CD4-positive, alpha-beta T cell (primary cell): ENCODE measurements at regions not wholly inside any gene's neighbourhood (a gene's known extent, or its start where the extent isn't known, plus 50 kb on each side); places are given as distances from the start of the nearest gene placed in this dataset.

ENCODE experiments used
- ATAC-seq: fragments of 200-7000 bp; cut with Tn5 transposase; one replicate; pipeline ENCODE4 v1.10.0; 2022; ENCODE audit warnings: mild to moderate bottlenecking; ENCODE audit not compliant: poor library complexity
- CTCF ChIA-PET: fragments of 350-600 bp; sonication (Branson Sonifier 250); formaldehyde crosslinking; loops from one replicate; lab custom pipeline; 2021; ENCODE audit warnings: antibody characterized with exemption, inconsistent platforms; lab: Charles Lee
- POLR2A ChIA-PET: fragments of 350-600 bp; sonication (Branson Sonifier 250); formaldehyde crosslinking; loops from one replicate; lab custom pipeline; 2021; ENCODE audit warnings: antibody characterized with exemption, inconsistent platforms; lab: Charles Lee
- DNase-seq, 14 experiments: peaks; one replicate each; pipeline ENCODE4 v3.0.0-alpha.2; 2013 to 2020; ENCODE audit warnings: mixed read lengths in 2 of 14
- H3K27ac ChIP-seq, 2 donors: one replicate each; pipeline versions ENCODE4 v1.5.1 to v1.7.0; 2013; ENCODE audit warnings: low read length in 2 of 2, low read depth in 1 of 2, mild to moderate bottlenecking in 1 of 2
- H3K27me3 ChIP-seq, 2 experiments: 1 replicate in 1 of 2; 2 replicates in 1 of 2; pipeline versions ENCODE4 v1.6.1 to v1.7.0; 2013; ENCODE audit warnings: low read length in 2 of 2, control low read depth in 1 of 2, mild to moderate bottlenecking in 1 of 2, moderate library complexity in 1 of 2; ENCODE audit not compliant: insufficient read depth in 2 of 2, control insufficient read depth in 1 of 2
- H3K36me3 ChIP-seq: one replicate; pipeline ENCODE4 v1.6.1; 2013; ENCODE audit warnings: low read length, control low read depth; ENCODE audit not compliant: insufficient read depth
- H3K4me1 ChIP-seq: one replicate; pipeline ENCODE4 v1.6.1; 2013; ENCODE audit warnings: low read length, control low read depth; ENCODE audit not compliant: insufficient read depth
- H3K4me3 ChIP-seq: one replicate; pipeline ENCODE4 v1.5.1; 2013; ENCODE audit warnings: mild to moderate bottlenecking, low read length, moderate library complexity
- H3K9me3 ChIP-seq, 2 experiments: 1 replicate in 1 of 2; 2 replicates in 1 of 2; pipeline versions ENCODE4 v1.6.1 to v1.7.0; 2013; ENCODE audit warnings: low read length in 2 of 2, mild to moderate bottlenecking in 2 of 2, control low read depth in 1 of 2, moderate library complexity in 1 of 2; ENCODE audit not compliant: control insufficient read depth in 1 of 2, insufficient read depth in 1 of 2
- H3K27ac Mint-ChIP-seq: one replicate; pipeline ENCODE4 v1.8.0; 2020; ENCODE audit warnings: mixed read lengths
- H3K27me3 Mint-ChIP-seq: one replicate; pipeline ENCODE4 v1.8.0; 2021; ENCODE audit warnings: mixed read lengths
- H3K36me3 Mint-ChIP-seq: one replicate; pipeline ENCODE4 v1.8.0; 2021; ENCODE audit warnings: low read depth, mixed read lengths
- H3K4me1 Mint-ChIP-seq: one replicate; pipeline ENCODE4 v1.8.0; 2021; ENCODE audit warnings: low read depth, mixed read lengths
- H3K4me3 Mint-ChIP-seq: one replicate; pipeline ENCODE4 v1.8.0; 2020; ENCODE audit warnings: mild to moderate bottlenecking, mixed read lengths
- H3K9me3 Mint-ChIP-seq: one replicate; pipeline ENCODE4 v1.8.0; 2020; ENCODE audit warnings: mixed read lengths
- intact Hi-C, 2 experiments: fragments of 100-400 bp; cut with DNase I in 1 of 2; cut with micrococcal nuclease in 1 of 2; formaldehyde crosslinking; loops; one replicate each; pipeline versions ENCODE4 v1.15.1 to v1.9.0; 2023 to 2025; cut with DNase I, micrococcal nuclease
- TF ChIP-seq, protein P1 (sequence below): fragments of 200-600 bp; IDR thresholded peaks from one replicate; pipeline ENCODE4 v1.8.0; 2022; ENCODE audit warnings: antibody characterized with exemption, mild to moderate bottlenecking

DNA sequence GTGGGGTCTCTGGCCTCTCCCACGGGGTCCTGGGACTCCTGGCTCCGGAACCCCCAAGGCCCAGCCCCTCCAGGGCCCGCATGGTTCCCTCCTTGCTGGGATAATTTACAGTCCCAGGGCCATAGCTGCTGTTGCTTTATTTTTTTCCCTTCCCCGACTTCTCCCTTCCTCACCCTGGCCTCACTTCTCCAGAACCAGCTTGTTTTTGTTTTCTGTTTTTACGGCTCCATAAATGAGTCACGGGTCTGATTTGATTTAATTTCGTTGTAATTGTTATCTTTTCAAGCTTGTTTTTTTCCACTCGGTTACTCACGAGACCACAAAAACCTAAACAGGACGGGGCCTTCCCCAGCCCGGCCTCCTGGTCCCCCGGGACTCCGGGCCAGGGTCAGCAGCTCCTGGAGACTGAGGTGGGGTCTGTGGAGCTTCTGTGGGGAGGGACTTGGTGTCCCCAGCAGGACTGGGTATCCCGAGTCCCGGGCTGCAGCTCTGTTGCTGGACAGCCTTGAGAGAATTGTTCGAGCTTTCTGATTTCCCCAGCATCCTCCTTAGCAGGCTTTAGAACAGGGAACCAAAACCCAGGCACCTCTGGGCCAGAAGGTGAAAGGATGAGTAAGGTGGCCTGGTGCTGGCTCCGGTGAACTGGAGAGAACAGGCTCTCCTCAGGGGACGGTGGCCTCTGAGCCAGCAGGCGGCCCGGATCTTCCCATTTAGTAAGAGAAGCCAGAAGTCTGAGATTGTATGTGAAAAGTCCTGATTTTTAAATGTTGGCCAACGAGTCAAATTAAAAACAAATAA lies 94.9 kb downstream of the CEBPB start:
- TF ChIP-seq, protein P1, sequence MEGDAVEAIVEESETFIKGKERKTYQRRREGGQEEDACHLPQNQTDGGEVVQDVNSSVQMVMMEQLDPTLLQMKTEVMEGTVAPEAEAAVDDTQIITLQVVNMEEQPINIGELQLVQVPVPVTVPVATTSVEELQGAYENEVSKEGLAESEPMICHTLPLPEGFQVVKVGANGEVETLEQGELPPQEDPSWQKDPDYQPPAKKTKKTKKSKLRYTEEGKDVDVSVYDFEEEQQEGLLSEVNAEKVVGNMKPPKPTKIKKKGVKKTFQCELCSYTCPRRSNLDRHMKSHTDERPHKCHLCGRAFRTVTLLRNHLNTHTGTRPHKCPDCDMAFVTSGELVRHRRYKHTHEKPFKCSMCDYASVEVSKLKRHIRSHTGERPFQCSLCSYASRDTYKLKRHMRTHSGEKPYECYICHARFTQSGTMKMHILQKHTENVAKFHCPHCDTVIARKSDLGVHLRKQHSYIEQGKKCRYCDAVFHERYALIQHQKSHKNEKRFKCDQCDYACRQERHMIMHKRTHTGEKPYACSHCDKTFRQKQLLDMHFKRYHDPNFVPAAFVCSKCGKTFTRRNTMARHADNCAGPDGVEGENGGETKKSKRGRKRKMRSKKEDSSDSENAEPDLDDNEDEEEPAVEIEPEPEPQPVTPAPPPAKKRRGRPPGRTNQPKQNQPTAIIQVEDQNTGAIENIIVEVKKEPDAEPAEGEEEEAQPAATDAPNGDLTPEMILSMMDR: no peak
- H3K9me3 Mint-ChIP-seq: no peaks in the 10 kb centered on the region
- ATAC-seq (no peak), DNase-seq (no peak)
- no peak overlapping the region for H3K4me3 Mint-ChIP-seq
- no peaks in the 10 kb centered on the region for H3K27me3 ChIP-seq
- peaks cover 25% of the 10 kb centered on the region for H3K4me1 ChIP-seq
- no peak overlapping the region for H3K4me3 ChIP-seq
- intact Hi-C loops: no loop called here
- no peak overlapping the region for H3K27ac ChIP-seq
- H3K36me3 ChIP-seq: no peaks in the 10 kb centered on the region
- H3K27me3 Mint-ChIP-seq: peaks cover under 1% of the 10 kb centered on the region
- ChIA-PET POLR2A (no interaction called here), CTCF (no interaction called here)
- no peak overlapping the region for H3K27ac Mint-ChIP-seq
- no peaks in the 10 kb centered on the region for H3K9me3 ChIP-seq
- H3K36me3 Mint-ChIP-seq: no peaks in the 10 kb centered on the region
- H3K4me1 Mint-ChIP-seq: no peaks in the 10 kb centered on the region

DNA sequence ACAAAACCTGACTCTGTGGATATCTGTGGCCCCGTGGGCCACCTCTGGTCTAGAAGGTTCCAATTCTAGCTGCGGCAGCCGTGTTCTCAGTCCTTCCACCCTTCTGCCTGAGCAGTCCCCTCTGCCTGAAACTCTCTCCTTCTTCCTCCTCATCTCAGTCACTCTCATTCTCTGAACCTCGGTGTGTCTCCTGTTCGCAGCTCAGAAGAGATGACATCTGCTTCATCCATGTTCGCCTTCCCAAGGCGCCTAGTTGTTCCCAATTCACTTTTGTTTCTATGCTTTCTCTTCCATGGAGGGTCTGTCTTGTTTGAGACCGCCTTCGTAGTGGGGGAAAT lies 95.5 kb downstream of the CEBPB start:
- H3K4me3 ChIP-seq: no peak overlapping the region
- H3K9me3 Mint-ChIP-seq: no peaks in the 10 kb centered on the region
- TF ChIP-seq, protein P1: no peak
- no peak overlapping the region for H3K27ac Mint-ChIP-seq
- ChIA-PET POLR2A (no interaction called here), CTCF (no interaction called here)
- DNase-seq: no peak
- H3K4me3 Mint-ChIP-seq: no peak overlapping the region
- H3K27ac ChIP-seq: no peak overlapping the region
- H3K4me1 Mint-ChIP-seq: no peaks in the 10 kb centered on the region
- no peak for ATAC-seq
- H3K36me3 ChIP-seq: no peaks in the 10 kb centered on the region
- intact Hi-C loops: no loop called here
- no peaks in the 10 kb centered on the region for H3K36me3 Mint-ChIP-seq
- H3K4me1 ChIP-seq: peaks cover 25% of the 10 kb centered on the region
- H3K9me3 ChIP-seq: no peaks in the 10 kb centered on the region
- peaks cover 5% of the 10 kb centered on the region for H3K27me3 Mint-ChIP-seq
- no peaks in the 10 kb centered on the region for H3K27me3 ChIP-seq

DNA sequence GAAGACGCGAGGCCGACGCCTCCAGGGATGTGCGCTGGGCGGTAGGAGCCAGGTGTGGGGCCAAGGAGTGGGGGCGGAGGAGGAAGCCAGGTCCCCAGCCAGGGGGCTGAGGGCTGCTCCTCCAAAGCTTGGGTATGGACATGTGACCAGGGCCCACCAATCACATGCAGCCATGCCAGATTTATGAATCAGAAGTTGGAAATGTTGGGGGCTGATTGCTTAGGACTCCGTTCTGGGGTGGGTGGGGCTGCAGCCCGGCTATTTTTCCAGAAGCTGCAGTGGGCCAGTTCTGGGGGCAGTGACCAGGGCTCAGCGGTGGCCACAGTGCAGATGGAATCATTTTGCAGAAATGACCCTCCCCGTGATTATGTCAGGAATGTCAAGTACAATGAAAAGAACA lies 96.0 kb downstream of the CEBPB start:
- TF ChIP-seq, protein P1: no peak
- no peak overlapping the region for H3K27ac Mint-ChIP-seq
- ChIA-PET CTCF (no interaction called here), POLR2A (no interaction called here)
- H3K9me3 Mint-ChIP-seq: no peaks in the 10 kb centered on the region
- no peak for DNase-seq
- H3K36me3 Mint-ChIP-seq: no peaks in the 10 kb centered on the region
- no peaks in the 10 kb centered on the region for H3K27me3 ChIP-seq
- H3K4me3 ChIP-seq: no peak overlapping the region
- H3K27ac ChIP-seq: no peak overlapping the region
- H3K27me3 Mint-ChIP-seq: peaks cover 5% of the 10 kb centered on the region
- peaks cover 25% of the 10 kb centered on the region for H3K4me1 ChIP-seq
- intact Hi-C loops: no loop called here
- H3K9me3 ChIP-seq: no peaks in the 10 kb centered on the region
- ATAC-seq: no peak
- H3K4me3 Mint-ChIP-seq: no peak overlapping the region
- H3K4me1 Mint-ChIP-seq: no peaks in the 10 kb centered on the region
- no peaks in the 10 kb centered on the region for H3K36me3 ChIP-seq
